Activated CD4-positive, alpha-beta T cell treated with anti-CD3 and anti-CD28 coated beads, Interleukin-2, amount 10 ng/mL, durations not matched to agents 7 days and 5 days (primary cell): ENCODE measurements at regions not wholly inside any gene's neighbourhood (a gene's known extent, or its start where the extent isn't known, plus 50 kb on each side); places are given as distances from the start of the nearest gene placed in this dataset.

Source experiments
- CTCF ChIA-PET: fragments of 350-600 bp; sonication (Branson Sonifier 250); formaldehyde crosslinking; loops from one replicate; lab custom pipeline; 2021; ENCODE audit warnings: antibody characterized with exemption; lab: Charles Lee
- POLR2A ChIA-PET: fragments of 350-600 bp; sonication (Branson Sonifier 250); formaldehyde crosslinking; loops from one replicate; lab custom pipeline; 2021; ENCODE audit warnings: antibody characterized with exemption; lab: Charles Lee
- DNase-seq: peaks from one replicate; pipeline ENCODE4 v3.0.0-alpha.2; 2020
- H3K27ac Mint-ChIP-seq: one replicate; pipeline ENCODE4 v1.8.0; 2021; ENCODE audit warnings: mild to moderate bottlenecking, moderate library complexity, mixed read lengths
- H3K27me3 Mint-ChIP-seq: one replicate; pipeline ENCODE4 v1.8.0; 2021; ENCODE audit warnings: mixed read lengths
- H3K36me3 Mint-ChIP-seq: one replicate; pipeline ENCODE4 v1.8.0; 2021; ENCODE audit warnings: low read depth, mixed read lengths
- H3K4me1 Mint-ChIP-seq: one replicate; pipeline ENCODE4 v1.8.0; 2021; ENCODE audit warnings: mixed read lengths
- H3K4me3 Mint-ChIP-seq: one replicate; pipeline ENCODE4 v1.8.0; 2021; ENCODE audit warnings: mild to moderate bottlenecking, moderate library complexity, mixed read lengths
- H3K9me3 Mint-ChIP-seq: one replicate; pipeline ENCODE4 v1.8.0; 2021; ENCODE audit warnings: mixed read lengths

- Mint-ChIP-seq H3K36me3 (no peaks in the 10 kb centered on the region), H3K4me1 (no peaks in the 10 kb centered on the region), H3K27me3 (peaks cover 7% of the 10 kb centered on the region), H3K4me3 (no peak overlapping the region), H3K27ac (no peak overlapping the region), H3K9me3 (no peaks in the 10 kb centered on the region)
- DNase-seq = no peak
- POLR2A ChIA-PET = no interaction called here
- CTCF ChIA-PET = no interaction called here
These were observed 50.1 kb upstream of the IRX3 start for GRCh38 chr16:54336631-54337204.
